OCI-LY3 (cell line): ENCODE measurements at regions not wholly inside any gene's neighbourhood (a gene's known extent, or its start where the extent isn't known, plus 50 kb on each side); places are given as distances from the start of the nearest gene placed in this dataset.
A peak's percentile ranks its signal among the peaks of the same experiment; 100 is the strongest.

Experiments
- H2AFZ ChIP-seq: fragments of 200-600, 300-600 bp; shearing (Covaris generic); 2 replicates; pipeline ENCODE4 v1.6.0; 2014; ENCODE audit warnings: antibody characterized with exemption, low read depth, low read length
- H3K27ac ChIP-seq: fragments of 200-600, 300-600 bp; sonication (generic); 2 replicates; pipeline ENCODE4 v1.5.1; 2014; ENCODE audit warnings: mild to moderate bottlenecking, low read length, moderate library complexity, mixed read lengths
- H3K27me3 ChIP-seq: fragments of 200-600, 300-600 bp; sonication (generic); 2 replicates; pipeline ENCODE4 v1.6.1; 2014; ENCODE audit warnings: low read depth, low read length, mixed read lengths
- H3K36me3 ChIP-seq: fragments of 200-600, 300-600 bp; sonication (generic); replicated peaks from 2 replicates; pipeline ENCODE3; 2014; ENCODE audit warnings: low read depth, low read length, mixed read lengths
- H3K4me1 ChIP-seq: fragments of 300-600, 200-600 bp; sonication (generic); 2 replicates; pipeline ENCODE4 v1.6.1; 2014; ENCODE audit warnings: low read length, mixed read lengths
- H3K4me2 ChIP-seq: fragments of 200-600, 300-600 bp; sonication (generic); 2 replicates; pipeline ENCODE4 v1.6.1; 2014; ENCODE audit warnings: low read length, mixed read lengths
- H3K4me3 ChIP-seq: fragments of 300-600, 200-600 bp; sonication (generic); 2 replicates; pipeline ENCODE4 v1.5.1; 2014; ENCODE audit warnings: antibody characterized with exemption, mild to moderate bottlenecking, low read length, moderate library complexity
- H3K79me2 ChIP-seq: fragments of 300-600, 200-600 bp; shearing (Covaris generic); 2 replicates; pipeline ENCODE4 v1.6.1; 2014; ENCODE audit warnings: mild to moderate bottlenecking, low read length, mixed read lengths
- H3K9ac ChIP-seq: fragments of 300-600, 200-600 bp; shearing (Covaris generic); 2 replicates; pipeline ENCODE4 v1.6.0; 2014; ENCODE audit warnings: mild to moderate bottlenecking, low read length, moderate library complexity
- H3K9me3 ChIP-seq: fragments of 200-600, 300-600 bp; shearing (Covaris generic); 2 replicates; pipeline ENCODE4 v1.6.1; 2014; ENCODE audit warnings: low read length, mixed read lengths; ENCODE audit not compliant: insufficient read depth
- H4K20me1 ChIP-seq: fragments of 200-600, 300-600 bp; sonication (generic); 2 replicates; pipeline ENCODE4 v1.6.1; 2016; ENCODE audit warnings: low read length, mixed read lengths; ENCODE audit not compliant: insufficient read depth
- CTCF ChIP-seq: fragments of 200-600, 300-600 bp; sonication (generic); IDR thresholded peaks from 2 replicates; pipeline ENCODE4 v1.5.1; 2014; ENCODE audit warnings: antibody characterized with exemption, low read length, low read depth
- EZH2phosphoT487 ChIP-seq: fragments of 200-600 bp; shearing (Covaris generic); IDR thresholded peaks from 2 replicates; pipeline ENCODE4 v1.6.1; 2018; ENCODE audit warnings: antibody characterized with exemption, mixed run types, low read depth

GRCh38 chr4:116849620-116850019 lies 235.8 kb downstream of the TRAM1L1 start:
- Histone ChIP-seq H3K4me2 (no peak overlapping the region), H3K9me3 (no peaks in the 10 kb centered on the region), H3K27me3 (no peaks in the 10 kb centered on the region), H3K4me3 (no peak overlapping the region), H4K20me1 (no peaks in the 10 kb centered on the region), H3K4me1 (no peaks in the 10 kb centered on the region), H2AFZ (no peak overlapping the region), H3K27ac (no peak overlapping the region), H3K79me2 (no peaks in the 10 kb centered on the region), H3K36me3 (no peaks in the 10 kb centered on the region), H3K9ac (no peak overlapping the region)
- TF ChIP-seq EZH2phosphoT487 (no peak), CTCF (peak; percentile 49)

GRCh38 chr4:116847616-116848015 lies 237.8 kb downstream of the TRAM1L1 start:
- TF ChIP-seq EZH2phosphoT487 (no peak), CTCF (no peak)
- H3K9me3 ChIP-seq, result no peaks in the 10 kb centered on the region
- no peak overlapping the region for H3K27ac ChIP-seq
- no peaks in the 10 kb centered on the region for H4K20me1 ChIP-seq
- no peaks in the 10 kb centered on the region for H3K79me2 ChIP-seq
- no peaks in the 10 kb centered on the region for H3K36me3 ChIP-seq
- no peaks in the 10 kb centered on the region for H3K27me3 ChIP-seq
- no peaks in the 10 kb centered on the region for H3K4me1 ChIP-seq
- no peak overlapping the region for H3K9ac ChIP-seq
- no peak overlapping the region for H2AFZ ChIP-seq
- H3K4me3 ChIP-seq, result no peak overlapping the region
- H3K4me2 ChIP-seq, result no peak overlapping the region

GRCh38 chr4:116839826-116840225 lies 245.6 kb downstream of the TRAM1L1 start:
- TF ChIP-seq CTCF, result no peak
- Histone ChIP-seq H3K4me2 (no peak overlapping the region), H3K27ac (no peak overlapping the region), H3K4me3 (no peak overlapping the region), H3K36me3 (no peaks in the 10 kb centered on the region), H2AFZ (no peak overlapping the region), H3K9me3 (no peaks in the 10 kb centered on the region), H3K27me3 (no peaks in the 10 kb centered on the region), H3K79me2 (no peaks in the 10 kb centered on the region), H4K20me1 (no peaks in the 10 kb centered on the region), H3K9ac (no peak overlapping the region), H3K4me1 (no peaks in the 10 kb centered on the region)

- no peaks in the 10 kb centered on the region for H3K9me3 ChIP-seq
- no peaks in the 10 kb centered on the region for H3K27me3 ChIP-seq
- no peak overlapping the region for H3K27ac ChIP-seq
- no peaks in the 10 kb centered on the region for H3K36me3 ChIP-seq
- H3K4me3 ChIP-seq, result no peak overlapping the region
- no peaks in the 10 kb centered on the region for H3K4me1 ChIP-seq
- no peaks in the 10 kb centered on the region for H3K79me2 ChIP-seq
- H3K9ac ChIP-seq, result no peak overlapping the region
- H4K20me1 ChIP-seq, result no peaks in the 10 kb centered on the region
- H2AFZ ChIP-seq, result no peak overlapping the region
- H3K4me2 ChIP-seq, result no peak overlapping the region
- TF ChIP-seq CTCF (no peak), EZH2phosphoT487 (no peak)
These were observed 246.8 kb downstream of the TRAM1L1 start for GRCh38 chr4:116838609-116839008.
